Retinal pigment epithelial cell (primary cell): ENCODE measurements at regions not wholly inside any gene's neighbourhood (a gene's known extent, or its start where the extent isn't known, plus 50 kb on each side); places are given as distances from the start of the nearest gene placed in this dataset.

Experiments
- DNase-seq: peaks from one replicate; pipeline ENCODE4 v3.0.0-alpha.2; 2010; ENCODE audit warnings: low read depth
- H3K4me3 ChIP-seq: 2 replicates; pipeline ENCODE4 v1.5.1; 2011; ENCODE audit warnings: mild to moderate bottlenecking, low read length, control low read depth, moderate library complexity
- CTCF ChIP-seq: conservative IDR thresholded peaks from 2 replicates; pipeline ENCODE4 v1.5.1; 2011; ENCODE audit warnings: low read depth, low read length, control low read depth, inconsistent platforms

GRCh38 chr1:78715181-78715661 lies 65.6 kb downstream of the IFI44 start:
- peak; percentile 21 for DNase-seq
- no peak overlapping the region for H3K4me3 ChIP-seq
- no peak for TF ChIP-seq CTCF

GRCh38 chr1:78716186-78716585 lies 66.6 kb downstream of the IFI44 start:
- no peak for TF ChIP-seq CTCF
- no peak overlapping the region for H3K4me3 ChIP-seq
- peak; percentile 44 for DNase-seq

GRCh38 chr1:78718566-78718965 lies 68.9 kb downstream of the IFI44 start:
- no peak for DNase-seq
- no peak overlapping the region for H3K4me3 ChIP-seq
- no peak for TF ChIP-seq CTCF

- H3K4me3 ChIP-seq: no peak overlapping the region
- no peak for TF ChIP-seq CTCF
- no peak for DNase-seq
Observed at GRCh38 chr1:78721136-78721535, 71.5 kb downstream of the IFI44 start.

GRCh38 chr1:78722105-78722504 lies 72.5 kb downstream of the IFI44 start:
- no peak for TF ChIP-seq CTCF
- H3K4me3 ChIP-seq: no peak overlapping the region
- DNase-seq: no peak

- H3K4me3 ChIP-seq: no peak overlapping the region
- DNase-seq: no peak
- TF ChIP-seq CTCF: no peak
Observed at GRCh38 chr1:78722521-78722920, 72.9 kb downstream of the IFI44 start.

- no peak overlapping the region for H3K4me3 ChIP-seq
- no peak for DNase-seq
- no peak for TF ChIP-seq CTCF
Observed at GRCh38 chr1:78722947-78723346, 73.3 kb downstream of the IFI44 start.
